Keratinocyte (primary cell): ENCODE measurements at regions not wholly inside any gene's neighbourhood (a gene's known extent, or its start where the extent isn't known, plus 50 kb on each side); places are given as distances from the start of the nearest gene placed in this dataset.

Experiments used
- DNase-seq: peaks from one replicate; pipeline ENCODE4 v3.0.0-alpha.2; 2011; ENCODE audit warnings: low read depth, missing footprints, low spot score
- FAIRE-seq: peaks from 2 replicates; lab custom pipeline; 2011; peaks lifted over from hg19 to GRCh38; lab: Jason Lieb, UNC
- H2AFZ ChIP-seq: 2 replicates; pipeline ENCODE4 v1.6.0; 2012; ENCODE audit warnings: low read length, control low read depth, inconsistent platforms; ENCODE audit not compliant: control insufficient read depth
- H3K27ac ChIP-seq: 2 replicates; pipeline ENCODE4 v1.5.1; 2011; ENCODE audit warnings: low read length; ENCODE audit not compliant: control insufficient read depth, insufficient read depth
- H3K27me3 ChIP-seq: 3 replicates; pipeline ENCODE4 v1.6.0; 2011; ENCODE audit warnings: low read length; ENCODE audit not compliant: control insufficient read depth, insufficient read depth; ENCODE audit errors: extremely low read depth
- H3K36me3 ChIP-seq, 2 experiments: 2 replicates in 1 of 2; 3 replicates in 1 of 2; pipeline ENCODE4 v1.5.1; 2011; ENCODE audit warnings: low read length in 2 of 2, mild to moderate bottlenecking in 1 of 2; ENCODE audit not compliant: control insufficient read depth in 2 of 2, insufficient read depth in 2 of 2; ENCODE audit errors: extremely low read depth in 1 of 2
- H3K4me1 ChIP-seq: 3 replicates; pipeline ENCODE4 v1.5.1; 2011; ENCODE audit warnings: low read length; ENCODE audit not compliant: control insufficient read depth, insufficient read depth; ENCODE audit errors: extremely low read depth
- H3K4me2 ChIP-seq: 3 replicates; pipeline ENCODE4 v1.6.0; 2011; ENCODE audit warnings: low read depth, low read length; ENCODE audit not compliant: control insufficient read depth, insufficient read depth; ENCODE audit errors: extremely low read depth
- H3K4me3 ChIP-seq, 3 experiments: fragments of 200-600 bp in 1 of 3; sonication (generic) in 1 of 3; 2 replicates in 2 of 3; 3 replicates in 1 of 3; pipeline ENCODE4 v1.5.1; 2011 to 2016; ENCODE audit warnings: low read length in 3 of 3, mild to moderate bottlenecking in 3 of 3, control low read depth in 2 of 3, inconsistent platforms in 1 of 3, low read depth in 1 of 3, mixed read lengths in 1 of 3, mixed run types in 1 of 3, moderate library complexity in 1 of 3; ENCODE audit not compliant: control insufficient read depth in 2 of 3, insufficient read depth in 2 of 3; ENCODE audit errors: extremely low read depth in 1 of 3
- H3K79me2 ChIP-seq: 2 replicates; pipeline ENCODE4 v1.6.0; 2012; ENCODE audit warnings: low read length; ENCODE audit not compliant: control insufficient read depth, insufficient read depth
- H3K9ac ChIP-seq: 3 replicates; pipeline ENCODE4 v1.6.0; 2011; ENCODE audit warnings: low read length; ENCODE audit not compliant: control insufficient read depth, insufficient read depth; ENCODE audit errors: extremely low read depth
- H3K9me1 ChIP-seq: 3 replicates; pipeline ENCODE4 v1.6.0; 2011; ENCODE audit warnings: low read length; ENCODE audit not compliant: control insufficient read depth, insufficient read depth; ENCODE audit errors: extremely low read depth
- H3K9me3 ChIP-seq: 2 replicates; pipeline ENCODE4 v1.5.1; 2012; ENCODE audit warnings: low read depth, low read length; ENCODE audit not compliant: control insufficient read depth
- H4K20me1 ChIP-seq: 3 replicates; pipeline ENCODE4 v1.6.0; 2011; ENCODE audit warnings: low read length; ENCODE audit not compliant: control insufficient read depth, insufficient read depth; ENCODE audit errors: extremely low read depth
- CTCF ChIP-seq, 3 experiments: IDR thresholded peaks in 1 of 3; conservative IDR thresholded peaks in 1 of 3; optimal IDR thresholded peaks in 1 of 3; 2 replicates in 2 of 3; 3 replicates in 1 of 3; pipeline versions ENCODE3 to v1.5.1; 2011; ENCODE audit warnings: low read length in 3 of 3, mild to moderate bottlenecking in 3 of 3, moderate library complexity in 2 of 3, control low read depth in 1 of 3, inconsistent platforms in 1 of 3; ENCODE audit not compliant: insufficient read depth in 2 of 3; ENCODE audit errors: extremely low read depth in 1 of 3
- EZH2 ChIP-seq: IDR thresholded peaks from one replicate; pipeline ENCODE4 v1.6.1; 2012; ENCODE audit warnings: inconsistent platforms, mild to moderate bottlenecking, low read length, moderate library complexity
- dilution Hi-C: fragments of 300-500 bp; cut with MboI; formaldehyde crosslinking; loops from one replicate; pipeline ENCODE4 v1.7.0; 2020; ENCODE audit warnings: low sequenced_read_pairs; ENCODE audit not compliant: extremely low pct_ligation_motif_present

- H3K79me2 ChIP-seq, result no peaks in the 10 kb centered on the region
- H3K27me3 ChIP-seq, result no peaks in the 10 kb centered on the region
- no peaks in the 10 kb centered on the region for H3K36me3 ChIP-seq
- H3K9me3 ChIP-seq, result no peaks in the 10 kb centered on the region
- no peaks in the 10 kb centered on the region for H3K4me1 ChIP-seq
- H3K4me3 ChIP-seq, result no peak overlapping the region
- H3K27ac ChIP-seq, result no peak overlapping the region
- TF ChIP-seq CTCF (optimal IDR thresholded peaks at IDR 0.05 in 1 of 3, IDR thresholded peaks at IDR 0.05 in 1 of 3, conservative IDR thresholded peaks at IDR 0.05 in 1 of 3; ENCODE audit: extremely low read depth in 1 of 3, insufficient read depth in 2 of 3, low read length in 3 of 3), result no peak
- TF ChIP-seq EZH2, result no peak
- no peak for FAIRE-seq
- H2AFZ ChIP-seq, result no peak overlapping the region
- dilution Hi-C loops, result no loop called here
- H3K4me2 ChIP-seq, result no peak overlapping the region
- H3K9ac ChIP-seq, result no peak overlapping the region
- no peak for DNase-seq
- H3K9me1 ChIP-seq, result no peaks in the 10 kb centered on the region
- no peaks in the 10 kb centered on the region for H4K20me1 ChIP-seq
These were observed 1273.6 kb upstream of the SLC39A10 start for GRCh38 chr2:194383401-194383800.

GRCh38 chr2:194382221-194382620 lies 1274.8 kb upstream of the SLC39A10 start:
- Histone ChIP-seq H3K9me1 (no peaks in the 10 kb centered on the region), H3K9me3 (no peaks in the 10 kb centered on the region), H3K36me3 (no peaks in the 10 kb centered on the region), H3K27ac (no peak overlapping the region), H4K20me1 (no peaks in the 10 kb centered on the region), H3K27me3 (no peaks in the 10 kb centered on the region), H3K4me1 (no peaks in the 10 kb centered on the region), H3K79me2 (no peaks in the 10 kb centered on the region), H2AFZ (no peak overlapping the region), H3K4me3 (no peak overlapping the region), H3K9ac (no peak overlapping the region), H3K4me2 (no peak overlapping the region)
- no peak for FAIRE-seq
- no peak for TF ChIP-seq EZH2
- TF ChIP-seq CTCF (optimal IDR thresholded peaks at IDR 0.05 in 1 of 3, IDR thresholded peaks at IDR 0.05 in 1 of 3, conservative IDR thresholded peaks at IDR 0.05 in 1 of 3; ENCODE audit: extremely low read depth in 1 of 3, insufficient read depth in 2 of 3, low read length in 3 of 3), result no peak
- dilution Hi-C loops, result no loop called here
- DNase-seq, result no peak
